Left colon (tissue), 2 donors: ENCODE measurements at regions not wholly inside any gene's neighbourhood (a gene's known extent, or its start where the extent isn't known, plus 50 kb on each side); places are given as distances from the start of the nearest gene placed in this dataset.

Experiments
- ATAC-seq: fragments of 200-7000 bp; cut with Tn5 transposase; one replicate; pipeline ENCODE4 v1.9.1; 2020; ENCODE audit warnings: mild to moderate bottlenecking, moderate library complexity
- DNase-seq, 2 donors: peaks; one replicate each; pipeline ENCODE4 v3.0.0-alpha.2; 2020
- intact Hi-C, 2 donors: fragments of 100-400 bp; cut with DNase I in 1 of 2; cut with micrococcal nuclease in 1 of 2; formaldehyde crosslinking; loops; one replicate each; pipeline versions ENCODE4 v1.11.2 to v1.14.0; 2022; cut with DNase I, micrococcal nuclease
- donor health status: DM: no; HTN: no; CAD: no.
- donor health status: DM: yes; HTN: yes; CAD: no.

GRCh38 chr5:167897371-167897770, 394.1 kb upstream of the WWC1 start:
- no peak for ATAC-seq
- DNase-seq, result no peak
- intact Hi-C loops, result no loop called here

GRCh38 chr5:167898361-167899042, 392.9 kb upstream of the WWC1 start:
- intact Hi-C loops, result no loop called here
- no peak for ATAC-seq
- DNase-seq, result no peak

- ATAC-seq (no peak), DNase-seq (no peak)
- intact Hi-C loops, result no loop called here
Observed at GRCh38 chr5:167899490-167900070, 391.9 kb upstream of the WWC1 start.

GRCh38 chr5:167900340-167900935, 391.0 kb upstream of the WWC1 start:
- intact Hi-C loops, result no loop called here
- no peak for ATAC-seq
- no peak for DNase-seq

- ATAC-seq (no peak), DNase-seq (no peak)
- intact Hi-C loops, result no loop called here
Observed at GRCh38 chr5:167902298-167902697, 389.1 kb upstream of the WWC1 start.

- intact Hi-C loops, result no loop called here
- ATAC-seq (no peak), DNase-seq (no peak)
Observed at GRCh38 chr5:167903243-167903642, 388.2 kb upstream of the WWC1 start.

- intact Hi-C loops, result no loop called here
- no peak for ATAC-seq
- no peak for DNase-seq
Observed at GRCh38 chr5:167903659-167904058, 387.8 kb upstream of the WWC1 start.

- DNase-seq, result no peak
- ATAC-seq, result no peak
- intact Hi-C loops, result no loop called here
Observed at GRCh38 chr5:167905919-167906853, 385.3 kb upstream of the WWC1 start.

GRCh38 chr5:167908606-167909005, 382.8 kb upstream of the WWC1 start:
- DNase-seq, result no peak
- intact Hi-C loops, result no loop called here
- no peak for ATAC-seq

- ATAC-seq, result no peak
- intact Hi-C loops, result no loop called here
- no peak for DNase-seq
Observed at GRCh38 chr5:167912941-167913665, 378.3 kb upstream of the WWC1 start.

GRCh38 chr5:167915237-167915636, 376.2 kb upstream of the WWC1 start:
- intact Hi-C loops, result no loop called here
- DNase-seq (no peak), ATAC-seq (no peak)

GRCh38 chr5:167916261-167916691, 375.2 kb upstream of the WWC1 start:
- ATAC-seq (no peak), DNase-seq (no peak)
- intact Hi-C loops, result no loop called here

- DNase-seq (peak in 1 of 2 donors; percentile 8), ATAC-seq (no peak)
- intact Hi-C loops, result no loop called here
Observed at GRCh38 chr5:167916706-167917105, 374.7 kb upstream of the WWC1 start.

GRCh38 chr5:167918184-167918812, 373.1 kb upstream of the WWC1 start:
- intact Hi-C loops, result no loop called here
- DNase-seq, result no peak
- no peak for ATAC-seq

GRCh38 chr5:167918813-167919483, 372.5 kb upstream of the WWC1 start:
- no peak for ATAC-seq
- no peak for DNase-seq
- intact Hi-C loops, result no loop called here

GRCh38 chr5:167920589-167920988, 370.9 kb upstream of the WWC1 start:
- ATAC-seq (no peak), DNase-seq (no peak)
- intact Hi-C loops, result no loop called here

GRCh38 chr5:167921796-167922195, 369.6 kb upstream of the WWC1 start:
- intact Hi-C loops, result no loop called here
- no peak for DNase-seq
- ATAC-seq, result no peak

GRCh38 chr5:167923396-167923795, 368.0 kb upstream of the WWC1 start:
- no peak for ATAC-seq
- no peak for DNase-seq
- intact Hi-C loops, result no loop called here
